ENCODE measurements at regions not wholly inside any gene's neighbourhood (a gene's known extent, or its start where the extent isn't known, plus 50 kb on each side); places are given as distances from the start of the nearest gene placed in this dataset.

- no peak overlapping the region for H2BK15ac ChIP-seq (ENCODE audit: low read length)
- H3K18ac ChIP-seq (ENCODE audit: extremely low read depth, low read length): no peak overlapping the region
- H3K79me1 ChIP-seq (ENCODE audit: low read depth, low read length): no peaks in the 10 kb centered on the region
- H3K56ac ChIP-seq (replicated peaks; ENCODE audit: insufficient read length, low read depth, low read length): no peak overlapping the region
- H4K8ac ChIP-seq (ENCODE audit: extremely low read depth, insufficient read depth, low read length): no peak overlapping the region
- POLR2A ChIA-PET (ENCODE audit: partially characterized antibody): no interaction called here
- no peaks in the 10 kb centered on the region for H3K36me3 ChIP-seq (ENCODE audit: control insufficient read depth in 2 of 4, insufficient read depth in 4 of 4, low read length in 3 of 4)
- no peaks in the 10 kb centered on the region for H4K20me1 ChIP-seq (replicated peaks in 1 of 2; ENCODE audit: control insufficient read depth in 1 of 2, insufficient read depth in 2 of 2, low read length in 2 of 2)
- no peak overlapping the region; a peak in 1 of 7 replicates for H3K9ac ChIP-seq (replicated peaks in 1 of 4; ENCODE audit: extremely low read depth in 1 of 4, low read depth in 3 of 4, low read length in 3 of 4)
- no peak overlapping the region for H2BK20ac ChIP-seq (ENCODE audit: low read length)
- H2BK120ac ChIP-seq (replicated peaks; ENCODE audit: low read depth, low read length): no peak overlapping the region
- H3K4ac ChIP-seq (replicated peaks; ENCODE audit: insufficient read length, low read depth, low read length): no peak overlapping the region
- FAIRE-seq (no peak), DNase-seq (ENCODE audit: low read depth in 1 of 2, low spot score in 2 of 2) (no peak)
- H3K23ac ChIP-seq (ENCODE audit: insufficient read length): no peak overlapping the region
- H4K5ac ChIP-seq (ENCODE audit: insufficient read length, low read depth, low read length): no peak overlapping the region
- no peaks in the 10 kb centered on the region for H3K79me2 ChIP-seq (ENCODE audit: control insufficient read depth in 1 of 2, insufficient read depth in 2 of 2, low read length in 2 of 2)
- H3K23me2 ChIP-seq (ENCODE audit: low read depth, low read length): no peaks in the 10 kb centered on the region
- no peaks in the 10 kb centered on the region for H3K27me3 ChIP-seq (replicated peaks in 1 of 4; ENCODE audit: control insufficient read depth in 3 of 4, extremely low read depth in 1 of 4, insufficient read depth in 3 of 4, low read length in 3 of 4)
- no peak overlapping the region for H4K91ac ChIP-seq (replicated peaks; ENCODE audit: insufficient read length, low read length)
- TF ChIP-seq POU5F1 (IDR thresholded peaks at IDR 0.05; ENCODE audit: low read depth, low read length) (no peak), EP300 (IDR thresholded peaks at IDR 0.05; ENCODE audit: borderline replicate concordance in 1 of 2, low read depth in 2 of 2, low read length in 2 of 2) (no peak), USF2 (IDR thresholded peaks at IDR 0.05; ENCODE audit: low read length) (no peak), KDM1A (IDR thresholded peaks at IDR 0.05; ENCODE audit: borderline replicate concordance, low read length) (no peak)
- H2AK5ac ChIP-seq (ENCODE audit: low read depth, low read length): no peak overlapping the region
- H3K27ac ChIP-seq (ENCODE audit: low read depth, low read length): no peak overlapping the region
- H2BK12ac ChIP-seq (ENCODE audit: low read depth, low read length): no peak overlapping the region
- WGBS, 2 experiments (ENCODE audit: extremely low coverage in 1 of 2, insufficient coverage in 1 of 2, insufficient read length in 1 of 2, insufficient replicate concordance in 2 of 2, low coverage in 1 of 2, low lambda C conversion rate in 2 of 2, missing lambda C conversion rate in 1 of 2): 91% methylated on average over 2 of the region's 2 CpGs; no CpG with 5 or more reads in 1 of the 2 experiments
- no peak overlapping the region for H3K4me3 ChIP-seq (ENCODE audit: extremely low read depth in 1 of 4, insufficient read depth in 2 of 4, low read depth in 3 of 4, low read length in 4 of 4)
- CTCF ChIA-PET (ENCODE audit: partially characterized antibody): interaction anchor here (0.7 to 0.8 kb wide), 2 partner anchors 9 to 103 kb away, joined by 3 read pairs; no protein-coding TSS in a partner anchor
- H3K9me3 ChIP-seq (ENCODE audit: insufficient read depth in 2 of 2, low read depth in 1 of 2, low read length in 1 of 2): no peaks in the 10 kb centered on the region
- H2BK5ac ChIP-seq (ENCODE audit: low read depth, low read length): no peak overlapping the region
- no peak overlapping the region for H3K14ac ChIP-seq (ENCODE audit: insufficient read length)
- no peak overlapping the region for H3K4me2 ChIP-seq (ENCODE audit: insufficient read depth in 1 of 2, low read depth in 2 of 2, low read length in 2 of 2)
- no peaks in the 10 kb centered on the region for H3K4me1 ChIP-seq (replicated peaks in 1 of 4; ENCODE audit: control insufficient read depth in 3 of 4, insufficient read depth in 4 of 4, low read length in 3 of 4)
- no peak overlapping the region for H2AFZ ChIP-seq (ENCODE audit: low read length)
Observed at GRCh38 chr12:72162875-72163274, 109.3 kb upstream of the TRHDE start.

Measured in H1 (cell line).